Rectal smooth muscle tissue (tissue), 1 donor: ENCODE measurements at regions not wholly inside any gene's neighbourhood (a gene's known extent, or its start where the extent isn't known, plus 50 kb on each side); places are given as distances from the start of the nearest gene placed in this dataset.
A peak's percentile ranks its signal among the peaks of the same experiment; 100 is the strongest.
"Not testable (repeated sequence)": the region's sequence is repeated elsewhere in the genome, so short reads cannot be mapped to it uniquely, and the experiment has no call there.

ENCODE experiments used
- H3K27ac ChIP-seq: one replicate; pipeline ENCODE4 v1.7.0; 2013; ENCODE audit warnings: low read depth, low read length, inconsistent platforms
- H3K27me3 ChIP-seq: one replicate; pipeline ENCODE4 v1.7.0; 2013; ENCODE audit warnings: low read length; ENCODE audit not compliant: control insufficient read depth, insufficient read depth
- H3K36me3 ChIP-seq: one replicate; pipeline ENCODE4 v1.7.0; 2013; ENCODE audit warnings: low read length; ENCODE audit not compliant: control insufficient read depth, insufficient read depth
- H3K4me1 ChIP-seq: one replicate; pipeline ENCODE4 v1.7.0; 2013; ENCODE audit warnings: low read length; ENCODE audit not compliant: control insufficient read depth, insufficient read depth
- H3K4me3 ChIP-seq: one replicate; pipeline ENCODE4 v1.7.0; 2013; ENCODE audit warnings: low read length
- H3K9ac ChIP-seq: one replicate; pipeline ENCODE4 v1.7.0; 2013; ENCODE audit warnings: low read length

DNA sequence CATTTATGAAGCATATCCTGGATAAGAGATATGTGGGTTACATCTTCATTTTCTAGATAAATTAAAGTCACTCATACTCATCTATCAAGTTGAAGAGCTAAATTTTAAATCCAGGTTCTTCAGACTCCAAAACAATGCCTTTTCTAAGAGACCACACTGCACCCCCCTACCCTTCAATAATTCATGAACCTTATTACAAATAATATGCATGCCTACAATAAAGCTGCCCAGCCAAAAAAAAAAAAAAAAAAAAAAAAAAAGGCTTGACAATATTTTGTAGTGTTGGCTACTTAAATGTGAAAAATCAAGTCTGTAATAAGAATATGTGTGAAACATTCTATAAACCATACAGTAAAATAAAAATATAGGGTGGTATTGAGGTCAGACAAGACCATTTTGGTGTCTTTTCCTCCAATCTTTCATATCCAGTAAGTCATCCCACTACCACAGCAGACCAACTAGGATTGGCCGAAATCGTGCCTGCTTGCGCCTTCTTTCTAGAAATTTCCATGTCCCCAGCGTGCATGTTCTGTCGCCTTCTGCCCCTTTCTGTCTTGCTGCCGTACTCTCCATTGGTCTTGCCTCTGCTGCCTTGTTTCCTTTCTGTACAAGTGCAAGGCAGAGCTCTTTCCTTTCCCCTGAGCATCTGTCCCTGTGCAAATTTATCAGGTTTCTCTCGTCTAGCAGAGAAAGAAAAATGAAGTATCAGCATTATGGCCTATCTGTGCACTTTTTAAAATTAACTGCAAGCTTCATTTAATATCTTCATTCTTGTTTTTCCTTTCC is 92.6 kb upstream of the NDUFV2 start:
- no peaks in the 10 kb centered on the region for H3K27me3 ChIP-seq
- H3K9ac ChIP-seq = no peak overlapping the region
- H3K4me3 ChIP-seq = no peak overlapping the region
- no peak overlapping the region for H3K27ac ChIP-seq
- no peaks in the 10 kb centered on the region for H3K36me3 ChIP-seq
- no peaks in the 10 kb centered on the region for H3K4me1 ChIP-seq

- Histone ChIP-seq H3K36me3 (no peaks in the 10 kb centered on the region), H3K9ac (no peak overlapping the region), H3K4me3 (no peak overlapping the region), H3K27ac (no peak overlapping the region), H3K27me3 (no peaks in the 10 kb centered on the region), H3K4me1 (peaks cover under 1% of the 10 kb centered on the region)
These were observed 91.1 kb upstream of the NDUFV2 start for GRCh38 chr18:9011431-9011830.

GRCh38 chr18:9013926-9014373 is 88.5 kb upstream of the NDUFV2 start:
- Histone ChIP-seq H3K36me3 (no peaks in the 10 kb centered on the region), H3K27me3 (no peaks in the 10 kb centered on the region), H3K4me3 (no peak overlapping the region), H3K9ac (no peak overlapping the region), H3K27ac (no peak overlapping the region), H3K4me1 (peaks cover 12% of the 10 kb centered on the region)

- no peaks in the 10 kb centered on the region for H3K36me3 ChIP-seq
- H3K9ac ChIP-seq = no peak overlapping the region
- H3K27ac ChIP-seq = no peak overlapping the region
- no peak overlapping the region for H3K4me3 ChIP-seq
- H3K27me3 ChIP-seq = no peaks in the 10 kb centered on the region
- H3K4me1 ChIP-seq = peaks cover 12% of the 10 kb centered on the region
These were observed 86.8 kb upstream of the NDUFV2 start for GRCh38 chr18:9015689-9016088.

DNA sequence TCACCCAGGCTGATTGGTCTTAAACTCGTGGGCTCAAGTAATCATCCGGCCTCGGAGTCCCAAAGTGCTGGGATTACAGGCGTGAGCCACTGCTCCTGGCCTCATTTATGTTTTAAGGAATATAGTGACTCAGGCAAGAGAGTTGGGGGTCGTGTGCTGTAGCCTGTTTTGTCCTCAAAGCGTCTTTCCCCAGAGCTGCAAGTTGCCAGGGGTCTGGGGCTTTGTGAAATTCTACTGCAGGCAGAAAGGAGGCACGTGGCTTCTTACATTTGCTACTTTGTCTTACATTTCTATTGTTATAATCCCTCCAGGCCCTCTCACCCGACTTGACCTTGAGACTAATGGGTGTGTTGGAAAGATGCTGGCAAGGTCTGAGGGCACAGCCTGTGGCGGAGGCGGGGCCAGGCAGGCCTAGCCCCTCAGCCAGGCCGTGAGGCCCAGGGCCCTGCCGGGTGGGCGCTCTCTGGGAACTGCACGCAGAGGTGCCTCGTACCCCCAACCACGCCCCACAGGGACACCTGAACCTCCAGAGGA is 85.8 kb upstream of the NDUFV2 start:
- Histone ChIP-seq H3K27me3 (no peaks in the 10 kb centered on the region), H3K27ac (peak overlapping the region; percentile 71), H3K9ac (no peak overlapping the region), H3K4me3 (peak overlapping the region; percentile 47), H3K4me1 (peaks cover 12% of the 10 kb centered on the region), H3K36me3 (no peaks in the 10 kb centered on the region)

DNA sequence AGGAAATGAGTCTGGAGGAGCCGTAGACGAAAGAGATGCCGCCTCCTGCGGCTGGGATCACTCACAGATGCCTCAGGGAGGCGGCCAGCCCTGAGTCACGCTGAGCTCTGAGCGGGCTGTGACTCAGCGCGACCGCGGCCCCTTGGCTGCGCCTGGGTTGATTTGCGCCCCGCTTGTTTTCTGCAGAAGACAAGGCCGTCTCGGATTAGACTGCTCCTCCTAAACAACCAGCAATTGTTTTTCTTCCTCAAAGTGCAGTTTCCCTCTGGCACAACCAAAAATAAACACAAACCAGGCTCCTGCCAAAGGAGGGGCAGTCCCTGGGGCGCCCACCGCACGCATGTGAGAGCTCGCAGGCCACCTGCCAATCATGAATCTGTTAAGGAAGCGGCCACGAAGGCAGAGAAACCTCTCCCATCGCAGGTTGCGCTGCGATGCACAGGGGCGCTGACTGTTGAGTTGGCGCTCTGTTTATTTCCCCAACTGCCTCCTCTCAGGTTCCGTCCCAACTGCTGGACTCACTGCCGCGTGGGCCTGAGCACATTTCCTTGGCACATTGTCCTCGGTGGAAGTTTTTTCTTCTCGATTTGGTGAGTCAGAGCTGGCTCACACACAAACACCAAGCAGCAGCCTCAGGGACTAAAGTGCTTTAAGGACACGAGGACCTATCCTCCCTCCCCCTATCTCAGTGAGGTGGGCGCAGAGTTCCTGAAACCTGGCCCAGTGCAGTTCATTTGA is 85.2 kb upstream of the NDUFV2 start:
- Histone ChIP-seq H3K4me1 (peaks cover 12% of the 10 kb centered on the region), H3K27me3 (no peaks in the 10 kb centered on the region), H3K4me3 (peak overlapping the region; percentile 47), H3K9ac (no peak overlapping the region), H3K27ac (peak overlapping the region; percentile 71), H3K36me3 (no peaks in the 10 kb centered on the region)

DNA sequence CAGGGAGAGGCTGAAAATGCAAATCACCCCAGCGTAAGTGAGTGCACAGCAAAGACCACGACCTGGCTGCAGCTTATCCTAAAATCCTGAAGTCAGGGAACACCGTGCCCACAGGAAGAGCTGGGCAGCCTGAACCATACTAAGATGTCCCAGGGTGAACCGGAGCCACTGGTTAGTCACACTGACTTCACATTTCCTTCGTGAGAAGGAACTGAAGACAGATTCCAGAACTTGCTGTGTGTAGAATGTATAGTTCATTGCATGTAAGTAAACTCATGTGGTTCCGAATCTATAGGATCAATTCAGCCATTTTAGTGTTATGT is 84.6 kb upstream of the NDUFV2 start:
- no peak overlapping the region for H3K9ac ChIP-seq
- peaks cover 12% of the 10 kb centered on the region for H3K4me1 ChIP-seq
- H3K36me3 ChIP-seq = no peaks in the 10 kb centered on the region
- H3K4me3 ChIP-seq = peak overlapping the region; percentile 47
- no peaks in the 10 kb centered on the region for H3K27me3 ChIP-seq
- peak overlapping the region; percentile 71 for H3K27ac ChIP-seq

GRCh38 chr18:9019135-9019534 is 83.4 kb upstream of the NDUFV2 start:
- peaks cover 12% of the 10 kb centered on the region for H3K4me1 ChIP-seq
- H3K27ac ChIP-seq = no peak overlapping the region
- no peak overlapping the region for H3K9ac ChIP-seq

DNA sequence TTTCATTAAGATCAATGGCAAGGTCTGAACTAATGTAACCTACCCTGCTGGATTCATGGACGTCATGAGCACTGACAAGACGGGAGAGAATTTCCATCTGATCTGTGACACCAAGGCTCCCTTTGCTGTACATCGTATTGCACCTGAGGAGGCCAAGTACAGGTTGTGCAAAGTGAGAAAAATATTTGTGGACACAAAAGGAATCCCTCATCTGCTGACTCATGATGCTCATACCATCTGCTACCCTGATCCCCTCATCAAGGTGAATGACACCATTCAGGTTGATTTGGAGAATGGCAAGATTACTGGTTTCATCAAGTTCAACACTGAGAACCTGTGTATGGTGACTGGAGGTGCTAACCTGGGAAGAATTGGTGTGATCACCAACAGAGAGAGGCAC is 82.3 kb upstream of the NDUFV2 start:
- no peaks in the 10 kb centered on the region for H3K27me3 ChIP-seq
- H3K4me3 ChIP-seq = no peak overlapping the region
- no peak overlapping the region for H3K9ac ChIP-seq
- H3K27ac ChIP-seq = no peak overlapping the region
- no peaks in the 10 kb centered on the region for H3K36me3 ChIP-seq
- H3K4me1 ChIP-seq = peaks cover 12% of the 10 kb centered on the region

More at GRCh38 chr18:9019135-9019534, 83.4 kb upstream of the NDUFV2 start:
- Histone ChIP-seq H3K36me3 (no peaks in the 10 kb centered on the region), H3K4me3 (no peak overlapping the region), H3K27me3 (no peaks in the 10 kb centered on the region)

DNA sequence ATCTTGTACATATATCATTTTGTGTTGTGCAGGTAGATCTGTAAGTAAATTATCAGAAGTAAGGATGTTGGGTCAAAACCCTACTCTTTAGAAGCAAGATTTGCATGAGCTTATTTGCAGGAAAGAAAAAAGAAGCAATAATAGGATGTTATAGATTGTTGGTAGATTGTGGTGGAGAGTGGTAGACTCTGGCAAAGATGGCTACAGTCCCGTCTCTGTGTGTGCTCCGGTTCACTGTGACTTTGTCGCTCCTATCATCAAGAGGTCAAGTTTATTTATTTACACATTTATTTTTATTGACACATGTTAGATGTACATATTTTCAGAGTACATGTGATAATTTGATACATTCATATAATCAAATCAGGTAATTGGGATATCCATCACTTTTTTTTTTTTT is 81.0 kb upstream of the NDUFV2 start:
- H3K27me3 ChIP-seq = no peaks in the 10 kb centered on the region
- H3K4me3 ChIP-seq = no peak overlapping the region
- no peak overlapping the region for H3K27ac ChIP-seq

GRCh38 chr18:9022397-9023155 is 79.9 kb upstream of the NDUFV2 start:
- Histone ChIP-seq H3K27me3 (no peaks in the 10 kb centered on the region), H3K4me3 (no peak overlapping the region), H3K9ac (no peak overlapping the region), H3K27ac (no peak overlapping the region), H3K4me1 (peaks cover 3% of the 10 kb centered on the region), H3K36me3 (no peaks in the 10 kb centered on the region)

More for the DNA sequence above, 81.0 kb upstream of the NDUFV2 start:
- no peaks in the 10 kb centered on the region for H3K36me3 ChIP-seq
- peaks cover 12% of the 10 kb centered on the region for H3K4me1 ChIP-seq
- no peak overlapping the region for H3K9ac ChIP-seq

- H3K36me3 ChIP-seq, H3K27me3 ChIP-seq, H3K27ac ChIP-seq, H3K9ac ChIP-seq, H3K4me1 ChIP-seq, H3K4me3 ChIP-seq: not testable (repeated sequence)
These were observed 78.4 kb upstream of the NDUFV2 start for GRCh38 chr18:9024031-9024646.
